NCI-H226 (cell line): ENCODE measurements at regions not wholly inside any gene's neighbourhood (a gene's known extent, or its start where the extent isn't known, plus 50 kb on each side); places are given as distances from the start of the nearest gene placed in this dataset.
A peak's percentile ranks its signal among the peaks of the same experiment; 100 is the strongest.

Experiments used
- DNase-seq: peaks from one replicate; pipeline ENCODE4 v3.0.0-alpha.2; 2015

DNA sequence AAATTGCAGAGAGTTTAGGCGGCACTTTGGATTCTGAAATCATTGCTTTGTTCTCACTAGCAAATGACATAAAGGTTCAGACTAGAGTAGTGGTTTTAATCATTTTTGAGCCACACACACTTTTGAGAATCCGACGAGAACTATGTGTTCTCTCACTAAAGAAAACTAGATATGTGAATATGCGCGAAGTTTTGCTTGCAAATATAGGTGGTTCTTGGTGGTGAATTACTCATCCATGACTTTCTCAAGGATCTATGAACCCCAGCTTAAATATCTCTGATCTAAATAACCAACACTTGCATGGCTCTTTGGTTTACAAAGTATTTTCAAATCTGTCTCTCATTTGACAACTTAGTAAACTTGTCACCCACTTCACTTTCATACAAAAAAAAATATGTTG is 54.8 kb downstream of the NOG start:
- DNase-seq, result no peak

- DNase-seq, result no peak
Measured at GRCh38 chr17:56648806-56649205, 55.3 kb downstream of the NOG start.

DNA sequence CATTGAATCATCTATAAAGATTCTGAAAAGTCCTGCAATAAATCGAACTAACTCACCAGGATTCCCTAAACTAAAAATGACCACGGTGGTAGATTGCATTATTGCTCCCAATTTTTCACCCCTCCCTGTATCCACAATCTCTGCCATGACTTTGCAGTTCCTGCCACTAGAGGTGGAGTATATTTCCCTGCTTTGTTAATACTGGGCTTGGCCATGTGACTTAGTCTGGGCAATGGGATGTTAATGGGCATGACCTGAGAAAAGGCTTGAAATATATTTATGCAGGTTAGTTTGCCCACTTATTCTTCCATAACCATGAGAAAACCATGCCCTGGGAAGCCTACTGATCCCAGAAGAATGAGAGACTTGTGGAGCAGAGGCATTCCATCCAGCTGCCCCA is 59.1 kb downstream of the NOG start:
- no peak for DNase-seq

GRCh38 chr17:56653877-56654276 is 60.4 kb downstream of the NOG start:
- DNase-seq, result peak; percentile 54

GRCh38 chr17:56656701-56657327 is 63.3 kb downstream of the NOG start:
- DNase-seq, result no peak

DNA sequence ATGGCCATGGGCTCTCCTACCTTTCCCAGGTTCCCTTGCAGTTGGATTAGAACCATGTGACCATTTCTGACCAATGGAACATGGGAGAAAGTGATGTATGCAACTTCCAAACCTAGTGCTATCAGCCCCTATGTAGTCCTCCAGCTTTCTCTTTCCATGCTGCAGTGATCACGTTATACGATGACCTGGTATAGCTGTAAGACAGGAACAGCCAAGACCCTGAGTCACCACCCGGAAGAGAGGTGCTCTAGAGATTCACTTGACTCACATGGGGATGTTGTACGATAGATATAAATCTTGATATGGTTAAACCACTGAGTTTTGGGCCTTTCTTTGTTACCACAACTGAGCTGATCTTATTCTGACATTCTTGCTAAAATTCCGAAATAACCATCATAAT is 65.1 kb downstream of the NOG start:
- no peak for DNase-seq

GRCh38 chr17:56659622-56660021 is 66.1 kb downstream of the NOG start:
- DNase-seq, result no peak

GRCh38 chr17:56661906-56662305 is 68.4 kb downstream of the NOG start:
- DNase-seq, result no peak

DNA sequence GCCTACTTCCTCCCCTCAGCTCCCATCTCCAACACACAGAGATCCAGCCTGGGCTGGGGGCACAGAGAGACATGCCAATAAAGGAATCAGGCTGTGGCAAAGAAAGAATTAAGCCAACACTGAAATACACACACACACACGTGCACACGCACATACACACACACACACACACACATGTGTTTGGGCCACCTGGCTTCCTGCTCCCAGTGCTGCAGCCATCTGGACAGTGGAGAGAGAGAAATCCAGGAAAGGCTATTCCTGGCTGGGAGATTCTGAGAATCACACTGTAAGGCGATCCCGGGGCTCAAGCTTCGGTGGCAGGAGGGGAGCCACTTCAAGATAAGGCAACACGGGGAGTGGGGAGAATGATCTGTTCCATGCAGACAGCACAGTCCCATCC is 72.4 kb downstream of the NOG start:
- no peak for DNase-seq

- DNase-seq, result no peak
Measured at GRCh38 chr17:56667925-56668458, 74.5 kb downstream of the NOG start.

DNA sequence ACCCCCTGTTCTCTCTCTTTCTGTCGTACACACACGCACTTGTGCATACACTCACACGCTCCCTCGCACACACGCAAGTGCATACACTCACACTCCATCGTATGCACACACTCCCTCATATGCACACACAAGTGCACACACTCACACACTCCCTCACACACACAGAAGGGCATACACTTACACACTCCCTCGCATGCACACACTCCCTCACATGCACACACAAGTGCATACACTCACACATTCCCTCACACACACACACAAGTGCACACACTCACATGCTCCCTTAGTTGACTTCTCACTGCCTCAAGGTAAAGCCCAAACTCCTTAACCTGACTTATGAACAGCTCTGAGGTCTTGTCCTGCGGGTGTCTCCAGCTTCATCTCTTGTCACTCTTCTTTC is 78.7 kb downstream of the NOG start:
- DNase-seq, result no peak

- DNase-seq, result no peak
Measured at GRCh38 chr17:56674401-56674925, 81.0 kb downstream of the NOG start.

DNA sequence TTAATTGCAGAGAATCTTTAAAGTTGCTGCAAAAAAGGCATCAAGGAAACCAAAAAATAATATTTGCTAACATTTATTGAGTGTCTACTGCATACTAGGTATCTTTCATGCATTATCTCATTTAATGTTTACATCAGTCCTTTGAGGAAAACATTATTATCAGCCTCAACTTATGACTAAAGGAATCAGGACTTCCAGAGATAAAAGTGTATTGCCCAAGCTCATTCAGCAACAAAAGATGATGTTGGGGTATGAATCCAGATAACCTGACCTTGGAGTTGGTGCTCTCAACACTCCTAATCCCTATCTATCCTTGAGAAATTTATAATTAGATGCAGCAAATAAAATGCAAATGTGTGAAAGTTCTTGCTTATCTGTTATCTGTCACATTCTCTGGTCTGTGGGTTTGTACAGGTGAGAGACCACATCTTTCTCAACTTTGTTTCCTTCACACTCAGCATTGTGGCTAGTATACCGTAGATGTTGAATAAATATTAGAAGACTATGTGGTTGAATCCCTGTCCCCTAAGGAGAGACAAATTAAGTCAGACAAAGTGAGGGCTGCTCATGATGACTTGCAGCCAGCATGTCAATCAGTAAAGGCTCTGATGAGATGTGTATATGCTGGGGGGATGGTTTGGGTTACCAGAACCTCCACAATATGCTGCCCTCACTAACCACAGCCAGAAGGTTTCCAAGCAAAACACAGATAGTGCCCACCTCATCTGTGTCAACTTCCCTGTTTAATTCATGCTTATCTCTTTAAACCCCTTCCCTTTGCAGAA is 82.6 kb downstream of the NOG start:
- peak; percentile 64 for DNase-seq

DNA sequence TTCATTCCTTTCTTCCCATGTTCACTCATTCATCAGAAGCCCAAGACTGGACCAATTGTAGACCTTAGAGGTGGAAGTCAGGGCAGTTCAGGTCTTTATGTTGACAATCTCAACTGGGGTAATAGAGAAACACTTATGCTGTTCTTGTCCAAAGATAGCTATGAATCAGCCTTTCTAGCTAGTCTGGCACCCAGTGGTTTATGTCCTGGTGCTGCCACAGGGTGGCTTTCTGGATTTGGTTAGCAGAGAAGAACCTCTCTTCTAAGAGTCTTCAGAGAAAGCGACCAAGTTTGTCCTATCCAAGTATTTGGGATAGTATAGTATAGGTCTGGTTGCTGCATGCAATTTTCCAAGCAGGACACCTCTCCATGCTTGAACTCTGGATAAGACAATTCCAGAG is 83.3 kb downstream of the NOG start:
- DNase-seq, result no peak

DNA sequence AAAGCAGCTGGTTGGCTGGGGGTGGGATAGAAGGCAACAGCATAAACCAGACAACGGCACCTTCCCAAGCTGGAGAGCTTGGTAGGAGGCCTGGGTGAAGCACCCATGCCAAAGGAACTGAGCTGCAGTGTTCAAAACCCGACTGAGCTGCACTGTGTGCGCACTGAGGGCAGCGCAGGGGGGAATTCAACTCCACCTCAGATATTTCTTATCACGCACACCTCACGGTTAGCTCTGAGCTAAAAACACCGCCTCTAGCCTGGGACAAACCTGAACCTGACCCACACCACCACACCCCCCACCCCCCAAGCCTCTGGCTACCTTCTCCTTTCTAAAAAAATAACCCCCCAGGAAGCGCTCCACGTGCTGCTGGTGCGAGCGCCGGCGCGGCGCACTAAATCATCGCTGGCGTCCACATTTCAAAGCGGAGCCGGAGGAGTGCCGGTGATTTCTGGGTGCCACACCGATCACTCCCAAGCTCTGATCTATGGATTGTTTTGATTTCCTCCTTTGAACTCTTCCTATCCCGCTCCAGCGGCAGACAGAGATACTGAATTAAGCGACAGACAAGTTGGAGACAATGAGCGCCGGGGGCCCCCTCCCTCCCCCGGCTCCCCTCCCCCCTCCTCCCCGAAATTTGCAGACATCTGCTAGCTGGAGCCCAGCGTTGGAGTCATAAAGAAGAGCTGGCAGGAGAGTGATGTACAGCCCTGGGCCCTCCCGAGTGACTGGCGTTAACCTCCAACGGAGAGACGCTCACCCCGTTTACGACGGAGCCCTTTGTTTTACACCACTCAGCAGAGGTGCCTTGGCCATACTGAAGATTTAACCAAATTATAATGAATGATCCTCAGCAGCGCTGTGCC is 85.0 kb downstream of the NOG start:
- DNase-seq, result no peak

DNA sequence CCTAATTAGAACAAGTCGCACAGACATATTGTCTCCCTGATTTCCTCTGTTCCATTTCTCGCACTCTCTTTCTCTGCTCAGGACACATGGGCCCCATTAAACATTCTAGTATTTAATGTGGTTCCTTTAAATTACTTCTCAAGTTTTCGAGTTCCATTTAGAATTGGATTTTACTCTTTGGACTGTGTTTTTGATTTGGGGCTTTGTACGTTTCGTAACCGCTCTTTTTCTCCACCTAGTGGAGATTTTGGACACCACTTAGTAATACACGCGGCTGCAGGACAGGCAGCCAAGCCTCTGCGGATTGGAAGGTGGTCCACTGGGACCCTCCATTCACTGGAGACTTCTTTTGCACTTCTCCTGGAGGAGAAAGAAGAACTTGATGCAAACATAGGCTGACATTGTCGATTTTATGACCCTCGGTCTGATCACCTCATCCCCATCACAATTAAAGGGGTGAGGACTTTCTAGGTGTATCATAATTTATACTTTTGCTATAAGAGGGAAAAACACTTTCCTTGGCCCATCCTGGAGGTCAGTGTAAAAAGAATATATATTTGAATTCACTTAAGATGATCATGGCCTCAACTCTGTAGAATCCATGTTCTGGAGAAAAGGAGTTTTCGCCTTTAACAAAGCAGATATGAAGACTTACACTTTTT is 85.7 kb downstream of the NOG start:
- DNase-seq, result peak; percentile 22

- DNase-seq, result peak; percentile 81
Measured at GRCh38 chr17:56679777-56680422, 86.4 kb downstream of the NOG start.

DNA sequence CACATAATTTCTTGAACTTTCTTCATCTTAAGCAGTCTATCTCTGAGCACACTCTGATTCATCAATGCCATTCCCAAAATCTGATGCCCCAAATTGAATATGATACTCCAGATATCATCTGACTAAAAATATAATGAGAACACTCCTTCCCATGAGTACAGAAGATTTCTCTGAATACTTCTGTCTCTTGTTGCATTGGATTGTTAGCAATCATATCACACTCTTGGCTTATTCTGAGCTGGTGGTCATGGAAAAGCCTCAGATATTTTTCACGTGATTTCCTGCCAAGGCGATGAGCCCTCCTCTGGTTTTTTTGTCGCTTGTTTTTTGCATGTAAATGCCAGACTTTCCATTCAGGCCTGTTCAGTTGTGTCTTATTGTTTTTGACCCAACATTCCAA is 87.2 kb downstream of the NOG start:
- no peak for DNase-seq

- peak; percentile 93 for DNase-seq
Measured at GRCh38 chr17:56681561-56682266, 88.2 kb downstream of the NOG start.

DNA sequence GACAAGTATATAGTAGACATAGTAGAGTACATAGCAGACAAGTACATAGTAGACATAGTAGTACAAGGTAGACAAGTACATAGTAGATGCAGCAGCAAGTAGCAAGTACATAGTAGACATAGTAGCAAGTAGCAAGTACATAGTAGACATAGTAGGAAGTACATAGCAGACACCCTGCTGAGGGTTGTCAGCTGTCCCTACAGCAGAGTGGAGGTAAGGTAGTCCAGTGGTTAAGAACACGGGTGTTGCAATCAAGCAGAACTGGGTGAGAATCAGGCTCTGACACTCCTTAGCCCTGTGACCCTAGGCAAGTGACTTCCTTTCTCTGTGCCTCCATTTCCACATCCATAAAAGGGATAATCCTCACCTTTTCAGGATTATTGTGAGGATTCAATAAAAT is 94.7 kb downstream of the NOG start:
- DNase-seq, result no peak
